ENCODE measurements at regions not wholly inside any gene's neighbourhood (a gene's known extent, or its start where the extent isn't known, plus 50 kb on each side); places are given as distances from the start of the nearest gene placed in this dataset.

DNA sequence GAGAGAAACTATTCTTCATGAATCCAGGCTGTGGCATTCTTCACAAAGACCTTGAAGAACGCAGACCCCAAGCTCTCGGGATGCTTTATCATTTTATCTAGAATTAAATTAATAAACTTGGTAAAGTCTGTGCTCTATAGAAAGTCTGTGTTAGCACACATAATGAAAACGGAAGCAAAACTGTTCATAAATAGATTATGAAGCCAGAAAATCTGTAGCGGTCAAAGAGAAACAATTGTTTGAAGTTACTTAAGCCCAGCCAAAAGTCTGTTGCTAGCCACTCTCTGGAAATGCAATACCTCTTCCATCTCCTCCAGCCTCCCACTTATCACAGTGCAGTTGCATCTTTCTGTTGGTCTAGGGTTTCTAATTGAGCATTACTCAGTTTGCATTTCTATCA, 375.9 kb downstream of the KIF4B start:
- in situ Hi-C loops (cut with MboI; ENCODE audit: low sequenced_read_pairs) = no loop called here
- H3K4me3 ChIP-seq (ENCODE audit: insufficient read depth, low read depth, low read length) = no peak overlapping the region
- H3K4me2 ChIP-seq (ENCODE audit: low read depth, low read length) = no peak overlapping the region
- H2BK15ac ChIP-seq (ENCODE audit: low read depth, low read length) = no peak overlapping the region
- H3K4ac ChIP-seq (ENCODE audit: low read depth, low read length) = no peak overlapping the region
- ChIA-PET CTCF (no interaction called here), POLR2A (ENCODE audit: unreplicated experiment) (no interaction called here)
- H3K14ac ChIP-seq (replicated peaks; ENCODE audit: low read depth, low read length) = no peak overlapping the region
- H2AK5ac ChIP-seq (ENCODE audit: low read depth, low read length) = no peak overlapping the region
- H3K18ac ChIP-seq (ENCODE audit: low read depth, low read length) = no peak overlapping the region
- no peaks in the 10 kb centered on the region for H3K79me1 ChIP-seq (ENCODE audit: low read depth in 1 of 2, low read length in 2 of 2)
- WGBS, 2 experiments (ENCODE audit: extremely low coverage in 2 of 2, insufficient read length in 1 of 2) = no CpG with 5 or more reads among the region's 4 CpGs
- dilution Hi-C loops (cut with HindIII; ENCODE audit: low sequenced_read_pairs, unreplicated experiment) = no loop called here
- no peaks in the 10 kb centered on the region for H3K4me1 ChIP-seq (ENCODE audit: control insufficient read depth, insufficient read depth, low read length)
- intact Hi-C loops (cut with micrococcal nuclease) = no loop called here
- no peak overlapping the region for H3K56ac ChIP-seq (ENCODE audit: extremely low read depth, insufficient read depth, low read length)
- H4K20me1 ChIP-seq (ENCODE audit: insufficient read depth, low read length) = no peaks in the 10 kb centered on the region
- no peak for TF ChIP-seq RFX5 (IDR thresholded peaks at IDR 0.05; ENCODE audit: low read depth, low read length)
- TF ChIP-seq CEBPB (IDR thresholded peaks at IDR 0.05; ENCODE audit: low read depth, low read length) = no peak
- TF ChIP-seq BHLHE40 (IDR thresholded peaks at IDR 0.05; ENCODE audit: low read depth, low read length) = no peak
- no peak for TF ChIP-seq MXI1 (IDR thresholded peaks at IDR 0.05; ENCODE audit: borderline replicate concordance, low read depth, low read length)
- no peak for TF ChIP-seq MAZ (IDR thresholded peaks at IDR 0.05; ENCODE audit: borderline replicate concordance, low read depth, low read length)
- TF ChIP-seq RAD21 (IDR thresholded peaks at IDR 0.05; ENCODE audit: low read length) = no peak
- TF ChIP-seq CHD1 (IDR thresholded peaks at IDR 0.05; ENCODE audit: low read depth, low read length) = no peak
- TF ChIP-seq POLR2A (IDR thresholded peaks at IDR 0.05; ENCODE audit: low read depth, low read length) = no peak
- TF ChIP-seq, protein P1, sequence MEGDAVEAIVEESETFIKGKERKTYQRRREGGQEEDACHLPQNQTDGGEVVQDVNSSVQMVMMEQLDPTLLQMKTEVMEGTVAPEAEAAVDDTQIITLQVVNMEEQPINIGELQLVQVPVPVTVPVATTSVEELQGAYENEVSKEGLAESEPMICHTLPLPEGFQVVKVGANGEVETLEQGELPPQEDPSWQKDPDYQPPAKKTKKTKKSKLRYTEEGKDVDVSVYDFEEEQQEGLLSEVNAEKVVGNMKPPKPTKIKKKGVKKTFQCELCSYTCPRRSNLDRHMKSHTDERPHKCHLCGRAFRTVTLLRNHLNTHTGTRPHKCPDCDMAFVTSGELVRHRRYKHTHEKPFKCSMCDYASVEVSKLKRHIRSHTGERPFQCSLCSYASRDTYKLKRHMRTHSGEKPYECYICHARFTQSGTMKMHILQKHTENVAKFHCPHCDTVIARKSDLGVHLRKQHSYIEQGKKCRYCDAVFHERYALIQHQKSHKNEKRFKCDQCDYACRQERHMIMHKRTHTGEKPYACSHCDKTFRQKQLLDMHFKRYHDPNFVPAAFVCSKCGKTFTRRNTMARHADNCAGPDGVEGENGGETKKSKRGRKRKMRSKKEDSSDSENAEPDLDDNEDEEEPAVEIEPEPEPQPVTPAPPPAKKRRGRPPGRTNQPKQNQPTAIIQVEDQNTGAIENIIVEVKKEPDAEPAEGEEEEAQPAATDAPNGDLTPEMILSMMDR (conservative IDR thresholded peaks at IDR 0.05; ENCODE audit: low read depth, low read length) = no peak
- no peak for TF ChIP-seq MAFK (IDR thresholded peaks at IDR 0.05; ENCODE audit: low read depth, low read length)
- TF ChIP-seq, protein P2, sequence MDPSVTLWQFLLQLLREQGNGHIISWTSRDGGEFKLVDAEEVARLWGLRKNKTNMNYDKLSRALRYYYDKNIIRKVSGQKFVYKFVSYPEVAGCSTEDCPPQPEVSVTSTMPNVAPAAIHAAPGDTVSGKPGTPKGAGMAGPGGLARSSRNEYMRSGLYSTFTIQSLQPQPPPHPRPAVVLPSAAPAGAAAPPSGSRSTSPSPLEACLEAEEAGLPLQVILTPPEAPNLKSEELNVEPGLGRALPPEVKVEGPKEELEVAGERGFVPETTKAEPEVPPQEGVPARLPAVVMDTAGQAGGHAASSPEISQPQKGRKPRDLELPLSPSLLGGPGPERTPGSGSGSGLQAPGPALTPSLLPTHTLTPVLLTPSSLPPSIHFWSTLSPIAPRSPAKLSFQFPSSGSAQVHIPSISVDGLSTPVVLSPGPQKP (IDR thresholded peaks at IDR 0.05; ENCODE audit: borderline replicate concordance, low read depth, low read length) = no peak
- TF ChIP-seq FOS (IDR thresholded peaks at IDR 0.05; ENCODE audit: low read depth, low read length) = no peak
- TF ChIP-seq, protein P3, sequence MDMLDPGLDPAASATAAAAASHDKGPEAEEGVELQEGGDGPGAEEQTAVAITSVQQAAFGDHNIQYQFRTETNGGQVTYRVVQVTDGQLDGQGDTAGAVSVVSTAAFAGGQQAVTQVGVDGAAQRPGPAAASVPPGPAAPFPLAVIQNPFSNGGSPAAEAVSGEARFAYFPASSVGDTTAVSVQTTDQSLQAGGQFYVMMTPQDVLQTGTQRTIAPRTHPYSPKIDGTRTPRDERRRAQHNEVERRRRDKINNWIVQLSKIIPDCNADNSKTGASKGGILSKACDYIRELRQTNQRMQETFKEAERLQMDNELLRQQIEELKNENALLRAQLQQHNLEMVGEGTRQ (IDR thresholded peaks at IDR 0.05; ENCODE audit: low read depth, low read length) = no peak
- no peak for TF ChIP-seq NFE2L2 (IDR thresholded peaks at IDR 0.05; ENCODE audit: low read depth, low read length)
- no peak for TF ChIP-seq SMC3 (IDR thresholded peaks at IDR 0.05; ENCODE audit: low read depth, low read length)
- H2AFZ ChIP-seq (replicated peaks; ENCODE audit: low read length, poor library complexity) = no peak overlapping the region
- no peak for DNase-seq
- H3K36me3 ChIP-seq (ENCODE audit: control insufficient read depth, insufficient read depth, low read length) = no peaks in the 10 kb centered on the region
- peaks cover 8% of the 10 kb centered on the region; the same call in 1 of the 2 replicates for H3K9me3 ChIP-seq (ENCODE audit: control insufficient read depth, insufficient read depth, low read length)
- no peak overlapping the region for H4K8ac ChIP-seq (ENCODE audit: low read depth in 2 of 2, low read length in 2 of 2)
- no peaks in the 10 kb centered on the region for H3K9me1 ChIP-seq (ENCODE audit: insufficient read depth, low read length)
- no peak overlapping the region for H2AK9ac ChIP-seq (replicated peaks; ENCODE audit: low read depth, low read length, poor library complexity)
- H2BK20ac ChIP-seq (ENCODE audit: low read depth, low read length) = no peak overlapping the region
- no peak overlapping the region for H2BK5ac ChIP-seq (ENCODE audit: low read depth, low read length, poor library complexity, severe bottlenecking)
- H3K9ac ChIP-seq (ENCODE audit: low read depth, low read length) = no peak overlapping the region
- ATAC-seq (ENCODE audit: low read depth) = no peak
- H3K27me3 ChIP-seq (ENCODE audit: control insufficient read depth, insufficient read depth, low read length) = no peaks in the 10 kb centered on the region
- H3K23ac ChIP-seq (ENCODE audit: low read depth, low read length) = no peak overlapping the region
- H3K27ac ChIP-seq (ENCODE audit: insufficient read depth, low read length) = no peak overlapping the region
- no peak overlapping the region for H2BK120ac ChIP-seq (ENCODE audit: low read depth, low read length)
- no peak overlapping the region for H4K5ac ChIP-seq (ENCODE audit: low read depth, low read length)
- no TSS peak for BruUV-seq (replicated peaks)
- no peak overlapping the region for H4K91ac ChIP-seq (ENCODE audit: insufficient read depth, low read depth, low read length)
